ENCODE measurements at regions not wholly inside any gene's neighbourhood (a gene's known extent, or its start where the extent isn't known, plus 50 kb on each side); places are given as distances from the start of the nearest gene placed in this dataset.
A peak's percentile ranks its signal among the peaks of the same experiment; 100 is the strongest.

DNA sequence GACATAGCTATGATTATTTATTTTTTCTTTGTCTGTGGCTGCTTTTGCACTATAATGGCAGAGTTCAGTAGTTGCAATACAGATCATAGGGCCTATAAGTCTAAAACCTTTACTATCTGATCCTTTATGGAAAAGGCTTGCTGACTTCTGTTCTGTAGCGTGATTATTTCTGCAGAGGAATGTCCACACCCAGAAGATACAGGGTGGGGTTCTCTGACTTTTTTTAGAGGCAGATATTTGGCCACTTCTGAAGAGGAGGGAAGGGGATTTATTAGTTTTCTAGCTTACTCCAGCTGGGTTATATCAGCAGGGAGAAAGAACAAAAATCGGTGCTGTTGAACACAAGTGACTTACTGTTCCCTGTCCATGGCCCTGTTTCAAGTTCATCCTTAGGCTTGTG lies 97.6 kb downstream of the RPE65 start:
- TF ChIP-seq, protein P1, sequence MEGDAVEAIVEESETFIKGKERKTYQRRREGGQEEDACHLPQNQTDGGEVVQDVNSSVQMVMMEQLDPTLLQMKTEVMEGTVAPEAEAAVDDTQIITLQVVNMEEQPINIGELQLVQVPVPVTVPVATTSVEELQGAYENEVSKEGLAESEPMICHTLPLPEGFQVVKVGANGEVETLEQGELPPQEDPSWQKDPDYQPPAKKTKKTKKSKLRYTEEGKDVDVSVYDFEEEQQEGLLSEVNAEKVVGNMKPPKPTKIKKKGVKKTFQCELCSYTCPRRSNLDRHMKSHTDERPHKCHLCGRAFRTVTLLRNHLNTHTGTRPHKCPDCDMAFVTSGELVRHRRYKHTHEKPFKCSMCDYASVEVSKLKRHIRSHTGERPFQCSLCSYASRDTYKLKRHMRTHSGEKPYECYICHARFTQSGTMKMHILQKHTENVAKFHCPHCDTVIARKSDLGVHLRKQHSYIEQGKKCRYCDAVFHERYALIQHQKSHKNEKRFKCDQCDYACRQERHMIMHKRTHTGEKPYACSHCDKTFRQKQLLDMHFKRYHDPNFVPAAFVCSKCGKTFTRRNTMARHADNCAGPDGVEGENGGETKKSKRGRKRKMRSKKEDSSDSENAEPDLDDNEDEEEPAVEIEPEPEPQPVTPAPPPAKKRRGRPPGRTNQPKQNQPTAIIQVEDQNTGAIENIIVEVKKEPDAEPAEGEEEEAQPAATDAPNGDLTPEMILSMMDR (conservative IDR thresholded peaks at IDR 0.05), result no peak
- H3K27ac ChIP-seq, result no peak overlapping the region

DNA sequence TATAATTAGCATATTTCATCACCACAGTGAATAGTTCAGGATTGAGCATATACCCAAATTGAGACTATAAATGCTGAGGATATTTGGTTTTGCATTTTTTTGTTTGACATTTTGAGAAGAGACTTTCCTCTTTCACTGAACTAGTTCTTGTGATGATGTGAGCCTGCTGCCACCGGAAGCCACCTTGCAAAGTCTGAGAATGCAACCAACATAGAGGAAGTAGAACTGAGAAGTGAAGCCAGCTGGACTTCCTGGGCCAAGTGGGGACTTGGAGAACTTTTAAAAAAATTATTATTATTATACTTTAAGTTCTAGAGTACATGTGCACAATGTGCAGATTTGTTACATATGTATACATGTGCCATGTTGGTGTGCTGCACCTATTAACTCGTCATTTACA lies 102.3 kb downstream of the RPE65 start:
- no peak overlapping the region for H3K27ac ChIP-seq
- TF ChIP-seq, protein P1 (conservative IDR thresholded peaks at IDR 0.05), result no peak

DNA sequence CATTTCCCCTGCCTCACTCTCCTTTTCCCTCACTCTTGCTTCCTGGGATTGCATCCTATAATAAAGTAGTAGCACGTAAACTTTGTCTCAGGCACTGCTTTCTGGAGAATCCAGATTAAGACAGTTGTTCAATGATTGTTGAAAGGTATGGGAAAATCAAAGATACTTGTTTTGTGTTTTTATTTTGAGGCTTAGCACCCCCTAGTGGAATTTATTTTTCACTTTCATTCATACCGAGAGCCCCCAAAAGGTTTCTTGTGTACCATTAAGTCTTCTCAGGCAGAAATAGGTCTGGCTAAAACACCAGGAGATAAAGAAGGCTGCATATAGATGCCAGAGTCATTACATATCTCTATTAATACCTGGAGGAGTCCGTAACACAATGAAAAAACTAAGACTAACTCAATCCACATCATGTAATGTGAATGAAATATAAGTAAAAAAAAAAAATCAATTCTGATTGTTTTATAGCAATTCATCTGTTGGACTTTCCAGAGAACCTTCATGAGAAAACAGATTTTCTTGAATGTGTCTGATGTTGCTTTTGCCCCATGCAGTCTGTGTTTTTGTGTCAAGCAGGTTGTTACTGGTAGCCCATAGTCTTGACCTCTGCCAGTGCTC lies 103.5 kb downstream of the RPE65 start:
- TF ChIP-seq, protein P1 (conservative IDR thresholded peaks at IDR 0.05), result peak; percentile 57
- H3K27ac ChIP-seq, result no peak overlapping the region

DNA sequence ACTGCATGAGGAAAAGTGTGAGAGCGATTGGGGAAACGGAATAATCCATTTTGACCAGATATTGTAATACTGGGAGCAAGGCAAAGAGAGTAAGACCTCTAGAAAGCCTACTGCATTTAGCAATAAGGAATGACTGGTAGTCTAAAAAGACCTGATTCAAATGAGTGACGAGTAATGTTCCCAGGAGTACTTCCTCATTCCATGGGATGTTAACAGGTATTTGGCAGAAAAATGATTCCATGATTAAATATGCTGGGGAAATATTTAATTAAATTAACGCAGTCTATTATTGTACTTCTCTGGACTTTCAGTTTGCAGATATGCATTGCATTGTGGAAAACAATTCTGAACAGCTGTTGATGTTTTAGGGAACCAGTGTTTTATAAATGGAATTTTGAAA lies 105.5 kb downstream of the RPE65 start:
- TF ChIP-seq, protein P1 (conservative IDR thresholded peaks at IDR 0.05), result no peak
- H3K27ac ChIP-seq, result no peak overlapping the region

DNA sequence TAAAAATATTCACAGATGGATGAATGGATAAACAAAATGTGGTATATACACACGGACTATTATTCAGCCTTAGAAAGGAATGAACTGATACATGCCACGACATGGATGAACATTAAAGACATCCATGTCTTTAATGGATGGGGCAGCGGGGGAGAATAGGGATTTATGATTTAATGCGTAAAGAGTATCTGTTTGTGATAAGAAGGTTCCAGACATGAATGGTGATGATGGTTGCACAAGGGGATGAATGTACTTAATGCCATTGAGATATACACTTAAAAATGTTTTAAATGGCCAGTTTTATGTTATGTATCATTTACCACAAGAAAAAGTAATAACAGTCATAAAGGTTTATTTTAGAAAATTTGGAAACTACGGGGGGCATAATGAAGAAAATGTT lies 108.6 kb upstream of the WLS start:
- TF ChIP-seq, protein P1 (conservative IDR thresholded peaks at IDR 0.05), result no peak
- no peak overlapping the region for H3K27ac ChIP-seq

DNA sequence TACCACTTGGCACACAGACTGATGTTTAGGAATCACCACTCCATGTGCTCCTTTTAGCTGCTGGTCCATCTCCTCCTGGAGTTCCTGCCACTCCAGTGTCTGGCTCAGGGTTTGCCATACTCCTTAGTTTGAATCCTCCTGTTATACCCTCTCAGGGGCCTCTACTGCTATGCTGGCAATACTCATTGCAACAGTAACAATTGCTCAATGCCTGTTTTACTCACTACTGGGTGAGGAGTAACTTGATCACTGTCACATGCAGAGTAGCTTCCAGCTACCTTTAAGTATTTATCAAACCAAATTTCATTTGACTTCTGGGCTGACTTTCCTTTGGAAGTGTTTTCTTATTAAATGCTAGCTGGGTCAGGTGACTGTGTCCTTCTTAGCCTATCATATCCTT lies 107.2 kb upstream of the WLS start:
- H3K27ac ChIP-seq, result no peak overlapping the region
- TF ChIP-seq, protein P1 (conservative IDR thresholded peaks at IDR 0.05), result no peak

DNA sequence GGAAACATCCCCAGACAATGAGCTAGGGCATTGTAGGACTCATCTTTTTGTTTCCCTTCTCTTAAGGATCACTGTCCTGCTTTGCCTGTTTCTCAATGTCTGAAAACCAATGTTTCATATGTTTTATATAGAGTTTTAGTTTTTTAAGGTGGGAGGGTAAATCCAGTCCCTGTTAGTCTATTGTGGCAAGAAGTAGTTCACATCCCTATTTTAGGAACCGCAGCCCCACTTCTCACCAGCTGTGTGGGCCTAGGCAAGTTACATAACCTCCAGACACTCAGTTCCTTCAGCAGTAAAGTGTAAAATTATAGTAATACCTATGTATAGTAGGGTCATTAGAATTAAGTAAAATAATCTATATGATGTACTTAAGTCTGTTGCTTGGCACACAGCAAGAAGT lies 105.8 kb upstream of the WLS start:
- no peak overlapping the region for H3K27ac ChIP-seq
- TF ChIP-seq, protein P1 (conservative IDR thresholded peaks at IDR 0.05), result no peak

Measured in VCaP (cell line).